ENCODE measurements at regions not wholly inside any gene's neighbourhood (a gene's known extent, or its start where the extent isn't known, plus 50 kb on each side); places are given as distances from the start of the nearest gene placed in this dataset.
"Not testable (repeated sequence)": the region's sequence is repeated elsewhere in the genome, so short reads cannot be mapped to it uniquely, and the experiment has no call there.

- no peak for DNase-seq (ENCODE audit: insufficient read length, low spot score)
- no peak for FAIRE-seq
Measured at GRCh38 chr12:38175538-38175937, 141.0 kb upstream of the ALG10B start.

GRCh38 chr12:38183617-38184016, 133.0 kb upstream of the ALG10B start:
- FAIRE-seq; DNase-seq (ENCODE audit: insufficient read length, low spot score): not testable (repeated sequence)

More at GRCh38 chr12:38175538-38175937, 141.0 kb upstream of the ALG10B start:
- no peak for TF ChIP-seq CTCF (IDR thresholded peaks at IDR 0.05; ENCODE audit: insufficient read depth, missing control alignments)

GRCh38 chr12:38197286-38197685, 119.3 kb upstream of the ALG10B start:
- not testable (repeated sequence) for FAIRE-seq; DNase-seq (ENCODE audit: insufficient read length, low spot score)

- FAIRE-seq, result no peak
- no peak for DNase-seq (ENCODE audit: insufficient read length, low spot score)
- TF ChIP-seq CTCF (IDR thresholded peaks at IDR 0.05; ENCODE audit: insufficient read depth, missing control alignments), result no peak
Measured at GRCh38 chr12:38201461-38202276, 114.9 kb upstream of the ALG10B start.

- no peak for TF ChIP-seq CTCF (IDR thresholded peaks at IDR 0.05; ENCODE audit: insufficient read depth, missing control alignments)
- DNase-seq (ENCODE audit: insufficient read length, low spot score) (no peak), FAIRE-seq (no peak)
Measured at GRCh38 chr12:38204831-38205230, 111.7 kb upstream of the ALG10B start.

- TF ChIP-seq CTCF (IDR thresholded peaks at IDR 0.05; ENCODE audit: insufficient read depth, missing control alignments), result no peak
- no peak for FAIRE-seq
- no peak for DNase-seq (ENCODE audit: insufficient read length, low spot score)
Measured at GRCh38 chr12:38222011-38222410, 94.6 kb upstream of the ALG10B start.

GRCh38 chr12:38238328-38238727, 78.2 kb upstream of the ALG10B start:
- FAIRE-seq; DNase-seq (ENCODE audit: insufficient read length, low spot score): not testable (repeated sequence)

GRCh38 chr12:38253778-38254177, 62.8 kb upstream of the ALG10B start:
- DNase-seq (ENCODE audit: insufficient read length, low spot score) (no peak), FAIRE-seq (no peak)
- no peak for TF ChIP-seq CTCF (IDR thresholded peaks at IDR 0.05; ENCODE audit: insufficient read depth, missing control alignments)

GRCh38 chr12:38258411-38258810, 58.2 kb upstream of the ALG10B start:
- no peak for TF ChIP-seq CTCF (IDR thresholded peaks at IDR 0.05; ENCODE audit: insufficient read depth, missing control alignments)
- no peak for FAIRE-seq

More at GRCh38 chr12:38258411-38258810, 58.2 kb upstream of the ALG10B start:
- DNase-seq (ENCODE audit: insufficient read length, low spot score), result no peak

Measured in D721Med (cell line).